ENCODE measurements at regions not wholly inside any gene's neighbourhood (a gene's known extent, or its start where the extent isn't known, plus 50 kb on each side); places are given as distances from the start of the nearest gene placed in this dataset.

- TF ChIP-seq CTCF (IDR thresholded peaks at IDR 0.05): no peak
- TF ChIP-seq CREB1 (CRISPR knock-in tag; IDR thresholded peaks at IDR 0.05): no peak
These were observed 61.7 kb downstream of the HDGFL1 start for GRCh38 chr6:22631091-22631490.
